Spleen (tissue), 11 donors: ENCODE measurements at regions not wholly inside any gene's neighbourhood (a gene's known extent, or its start where the extent isn't known, plus 50 kb on each side); places are given as distances from the start of the nearest gene placed in this dataset.

Experiments
- DNase-seq: peaks from one replicate; pipeline ENCODE4 v3.0.0-alpha.2; 2020
- H3K27ac ChIP-seq, 8 donors: fragments of 200-600 bp; sonication (generic) in 7 of 8; 1 replicate in 4 of 8; 2 replicates in 4 of 8; pipeline versions ENCODE4 v1.5.0 to v1.8.0; 2016 to 2021; ENCODE audit warnings: inconsistent platforms in 4 of 8, mild to moderate bottlenecking in 4 of 8, moderate library complexity in 1 of 8
- H3K27me3 ChIP-seq, 7 donors: fragments of 200-600 bp; sonication (generic) in 6 of 7; replicated peaks in 1 of 7; 1 replicate in 4 of 7; 2 replicates in 3 of 7; pipeline versions ENCODE4 v1.5.0 to v1.8.0; 2016 to 2021; ENCODE audit warnings: inconsistent platforms in 3 of 7, mild to moderate bottlenecking in 1 of 7
- H3K36me3 ChIP-seq, 6 donors: fragments of 200-600 bp; sonication (generic) in 5 of 6; 1 replicate in 4 of 6; 2 replicates in 2 of 6; pipeline versions ENCODE4 v1.5.0 to v1.8.0; 2016 to 2021; ENCODE audit warnings: inconsistent platforms in 2 of 6
- H3K4me1 ChIP-seq, 6 donors: fragments of 200-600 bp; sonication (generic) in 5 of 6; 1 replicate in 3 of 6; 2 replicates in 3 of 6; pipeline versions ENCODE4 v1.5.0 to v1.8.0; 2016 to 2021; ENCODE audit warnings: inconsistent platforms in 3 of 6
- H3K4me3 ChIP-seq, 8 donors: fragments of 200-600 bp; sonication (generic) in 7 of 8; 1 replicate in 4 of 8; 2 replicates in 4 of 8; pipeline versions ENCODE4 v1.5.0 to v1.8.0; 2016 to 2021; ENCODE audit warnings: inconsistent platforms in 4 of 8, mild to moderate bottlenecking in 4 of 8, moderate library complexity in 2 of 8
- H3K9me3 ChIP-seq, 8 donors: fragments of 200-600 bp; sonication (generic) in 7 of 8; 1 replicate in 4 of 8; 2 replicates in 4 of 8; pipeline versions ENCODE4 v1.5.0 to v1.8.0; 2016 to 2021; ENCODE audit warnings: inconsistent platforms in 4 of 8
- CTCF ChIP-seq, 11 experiments: fragments of 200-600 bp in 7 of 11; fragments of 450-650 bp in 4 of 11; sonication (generic) in 4 of 11; IDR thresholded peaks in 8 of 11; conservative IDR thresholded peaks in 3 of 11; 1 replicate in 7 of 11; 2 replicates in 4 of 11; pipeline versions ENCODE4 v1.4.0 to v1.8.0; 2016 to 2021; ENCODE audit warnings: antibody characterized with exemption in 11 of 11, inconsistent platforms in 4 of 11, mild to moderate bottlenecking in 1 of 11
- POLR2A ChIP-seq, 3 donors: fragments of 450-650 bp; IDR thresholded peaks; one replicate each; pipeline ENCODE4 v1.5.1; 2017; ENCODE audit warnings: antibody characterized with exemption in 3 of 3, mild to moderate bottlenecking in 1 of 3
- POLR2AphosphoS5 ChIP-seq, 3 donors: sonication (generic); formaldehyde crosslinking; IDR thresholded peaks; one replicate each; pipeline ENCODE4 v1.5.1; 2017; ENCODE audit warnings: antibody characterized with exemption in 3 of 3
- WGBS, 5 donors: extraction: QIAGEN DNeasy Blood & Tissue Kit in 3 of 5; methylation state at CpG; one replicate each; pipeline versions ENCODE4 v1.1.5 to v1.1.7; 2013 to 2018; 5-methylcytosine and 5-hydroxymethylcytosine counted together
- intact Hi-C: fragments of 100-400 bp; cut with DNase I; formaldehyde crosslinking; loops from one replicate; pipeline ENCODE4 v1.15.0; 2023; ENCODE audit warnings: low total_unique reads
- donor health status: healthy with polysubstance abuse.
- donor health status: DM: no; HTN: no; CAD: no; lungs with moderate emphysema.
- donor health status: DM: no; HTN: no; CAD: no.
- donor health status: Bipolar disorder and iron deficiency.
- donor health status: healthy.
- donor health status: DM: no; HTN: no; CAD: no.
- donor health status: DM: yes; HTN: yes; CAD: no.

GRCh38 chr9:95813923-95814322 is 61.6 kb upstream of the ERCC6L2 start:
- no peak for TF ChIP-seq CTCF (IDR thresholded peaks at IDR 0.05 in 8 of 11, conservative IDR thresholded peaks at IDR 0.05 in 3 of 11)
- no peak for TF ChIP-seq POLR2A (IDR thresholded peaks at IDR 0.05)
- no peak for TF ChIP-seq POLR2AphosphoS5 (IDR thresholded peaks at IDR 0.05)
- DNase-seq = no peak
- intact Hi-C loops = no loop called here
- Histone ChIP-seq H3K4me3 (no peak overlapping the region), H3K27me3 (no peaks in the 10 kb centered on the region), H3K36me3 (peaks cover 0 to 11% (median 0%) of the 10 kb centered on the region in 6 donors), H3K27ac (no peak overlapping the region), H3K4me1 (no peaks in the 10 kb centered on the region), H3K9me3 (no peaks in the 10 kb centered on the region)

- H3K36me3 ChIP-seq = peaks cover 0 to 11% (median 0%) of the 10 kb centered on the region in 6 donors
- intact Hi-C loops = no loop called here
- H3K4me3 ChIP-seq = no peak overlapping the region
- H3K4me1 ChIP-seq = peaks cover 0 to 13% (median 6%) of the 10 kb centered on the region in 6 donors
- no peaks in the 10 kb centered on the region for H3K27me3 ChIP-seq
- no peak for DNase-seq
- H3K9me3 ChIP-seq = no peaks in the 10 kb centered on the region
- no peak overlapping the region for H3K27ac ChIP-seq
- TF ChIP-seq CTCF (IDR thresholded peaks at IDR 0.05 in 8 of 11, conservative IDR thresholded peaks at IDR 0.05 in 3 of 11) = no peak
These were observed 64.7 kb upstream of the ERCC6L2 start for GRCh38 chr9:95810814-95811213.

DNA sequence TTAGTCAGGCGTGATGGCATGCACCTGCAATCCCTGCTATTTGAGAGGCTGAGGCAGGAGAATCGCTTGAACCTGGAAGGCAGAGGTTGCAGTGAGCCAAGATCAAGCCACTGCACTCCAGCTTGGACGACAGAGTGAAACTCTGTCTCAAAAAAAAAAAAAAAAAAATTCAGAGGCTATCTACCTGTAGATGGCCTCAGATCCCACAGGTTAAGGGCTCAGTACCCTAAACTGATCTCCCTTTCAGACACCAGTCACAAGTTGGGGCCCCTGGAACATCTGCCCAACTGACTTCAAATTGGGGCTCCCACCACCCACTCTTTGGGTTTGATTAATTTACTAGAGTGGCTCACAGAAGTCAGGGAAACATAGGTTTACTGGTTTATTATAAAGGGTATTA is 65.4 kb upstream of the ERCC6L2 start:
- DNase-seq = no peak
- Histone ChIP-seq H3K4me3 (no peak overlapping the region), H3K36me3 (peaks cover 0 to 11% (median 0%) of the 10 kb centered on the region in 6 donors), H3K27ac (no peak overlapping the region), H3K27me3 (no peaks in the 10 kb centered on the region), H3K9me3 (no peaks in the 10 kb centered on the region), H3K4me1 (peaks cover 0 to 13% (median 6%) of the 10 kb centered on the region in 6 donors)
- TF ChIP-seq POLR2A (IDR thresholded peaks at IDR 0.05) = no peak
- TF ChIP-seq CTCF (IDR thresholded peaks at IDR 0.05 in 8 of 11, conservative IDR thresholded peaks at IDR 0.05 in 3 of 11) = no peak
- TF ChIP-seq POLR2AphosphoS5 (IDR thresholded peaks at IDR 0.05) = no peak
- 79 to 86% (median 80%) methylated on average over 3 of the region's 3 CpGs for WGBS, 5 donors
- intact Hi-C loops = no loop called here

- TF ChIP-seq CTCF (IDR thresholded peaks at IDR 0.05 in 8 of 11, conservative IDR thresholded peaks at IDR 0.05 in 3 of 11) = no peak
- TF ChIP-seq POLR2A (IDR thresholded peaks at IDR 0.05) = no peak
- TF ChIP-seq POLR2AphosphoS5 (IDR thresholded peaks at IDR 0.05) = no peak
- intact Hi-C loops = no loop called here
- peaks cover 0 to 13% (median 6%) of the 10 kb centered on the region in 6 donors for H3K4me1 ChIP-seq
- H3K27ac ChIP-seq = no peak overlapping the region
- no peak overlapping the region for H3K4me3 ChIP-seq
- H3K27me3 ChIP-seq = no peaks in the 10 kb centered on the region
- 86 to 95% (median 90%) methylated on average over 2 of the region's 2 CpGs for WGBS, 5 donors
- DNase-seq = no peak
- H3K9me3 ChIP-seq = no peaks in the 10 kb centered on the region
- peaks cover 0 to 11% (median 0%) of the 10 kb centered on the region in 6 donors for H3K36me3 ChIP-seq
These were observed 65.8 kb upstream of the ERCC6L2 start for GRCh38 chr9:95809686-95810085.
